Lower leg skin (tissue), 3 donors: ENCODE measurements at regions not wholly inside any gene's neighbourhood (a gene's known extent, or its start where the extent isn't known, plus 50 kb on each side); places are given as distances from the start of the nearest gene placed in this dataset.

Experiments
- POLR2A ChIP-seq, 2 donors: fragments of 450-650 bp; IDR thresholded peaks; one replicate each; pipeline ENCODE4 v1.6.1; 2016 to 2017; ENCODE audit warnings: antibody characterized with exemption in 2 of 2, mild to moderate bottlenecking in 1 of 2, moderate library complexity in 1 of 2
- TF ChIP-seq, protein P1 (sequence below), 3 donors: fragments of 450-650 bp; IDR thresholded peaks; one replicate each; pipeline ENCODE4 v1.5.1; 2016; ENCODE audit warnings: antibody characterized with exemption in 3 of 3, mild to moderate bottlenecking in 3 of 3, moderate library complexity in 2 of 3

DNA sequence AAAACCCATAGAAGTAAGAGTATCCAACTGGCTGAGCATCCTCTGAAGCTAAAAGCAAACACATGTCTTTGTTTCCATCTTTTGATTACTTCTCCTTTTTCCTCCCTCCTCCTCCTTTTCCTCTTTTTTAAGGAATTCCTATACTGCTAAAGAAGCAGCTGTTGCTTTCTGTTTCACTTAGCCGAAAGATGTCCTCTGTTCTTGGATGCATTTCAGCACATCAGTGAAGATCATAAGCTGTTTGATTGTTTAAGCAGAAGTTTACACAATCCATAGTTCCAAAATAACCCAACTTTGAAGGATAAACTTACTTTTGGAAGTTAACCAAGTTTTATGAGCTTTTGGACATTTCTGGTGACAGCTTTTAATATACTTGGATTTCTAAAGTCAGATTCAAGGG, 55.1 kb upstream of the TNIP3 start:
- TF ChIP-seq, protein P1, sequence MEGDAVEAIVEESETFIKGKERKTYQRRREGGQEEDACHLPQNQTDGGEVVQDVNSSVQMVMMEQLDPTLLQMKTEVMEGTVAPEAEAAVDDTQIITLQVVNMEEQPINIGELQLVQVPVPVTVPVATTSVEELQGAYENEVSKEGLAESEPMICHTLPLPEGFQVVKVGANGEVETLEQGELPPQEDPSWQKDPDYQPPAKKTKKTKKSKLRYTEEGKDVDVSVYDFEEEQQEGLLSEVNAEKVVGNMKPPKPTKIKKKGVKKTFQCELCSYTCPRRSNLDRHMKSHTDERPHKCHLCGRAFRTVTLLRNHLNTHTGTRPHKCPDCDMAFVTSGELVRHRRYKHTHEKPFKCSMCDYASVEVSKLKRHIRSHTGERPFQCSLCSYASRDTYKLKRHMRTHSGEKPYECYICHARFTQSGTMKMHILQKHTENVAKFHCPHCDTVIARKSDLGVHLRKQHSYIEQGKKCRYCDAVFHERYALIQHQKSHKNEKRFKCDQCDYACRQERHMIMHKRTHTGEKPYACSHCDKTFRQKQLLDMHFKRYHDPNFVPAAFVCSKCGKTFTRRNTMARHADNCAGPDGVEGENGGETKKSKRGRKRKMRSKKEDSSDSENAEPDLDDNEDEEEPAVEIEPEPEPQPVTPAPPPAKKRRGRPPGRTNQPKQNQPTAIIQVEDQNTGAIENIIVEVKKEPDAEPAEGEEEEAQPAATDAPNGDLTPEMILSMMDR (IDR thresholded peaks at IDR 0.05), result no peak
- no peak for TF ChIP-seq POLR2A (IDR thresholded peaks at IDR 0.05)
